SK-N-DZ (cell line): ENCODE measurements at regions not wholly inside any gene's neighbourhood (a gene's known extent, or its start where the extent isn't known, plus 50 kb on each side); places are given as distances from the start of the nearest gene placed in this dataset.
A peak's percentile ranks its signal among the peaks of the same experiment; 100 is the strongest.

Experiments used
- DNase-seq: peaks from one replicate; pipeline ENCODE4 v3.0.0-alpha.2; 2015; ENCODE audit warnings: low spot score

GRCh38 chr10:29151005-29151404 is 137.9 kb upstream of the LYZL1 start:
- no peak for DNase-seq

DNA sequence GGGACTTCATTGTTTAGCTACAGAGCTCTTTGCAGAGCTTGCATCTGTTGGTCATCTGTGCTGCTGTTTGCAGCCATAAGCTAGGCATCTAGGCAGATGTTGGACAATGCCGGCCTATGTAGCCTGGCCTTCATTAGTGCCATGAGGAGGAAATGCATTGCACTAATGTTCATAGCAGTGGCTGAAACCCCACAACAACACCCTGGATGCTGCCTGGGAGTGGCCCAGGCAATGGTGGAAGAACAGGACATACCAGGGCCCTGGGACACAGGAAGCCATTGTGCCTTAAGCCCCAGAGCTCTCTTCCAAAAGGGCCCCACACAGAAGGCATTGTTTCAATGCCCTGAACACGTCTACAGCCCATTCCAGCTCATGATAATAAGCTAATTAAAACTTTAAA is 131.5 kb upstream of the LYZL1 start:
- no peak for DNase-seq

GRCh38 chr10:29158066-29158465 is 130.8 kb upstream of the LYZL1 start:
- DNase-seq, result no peak

DNA sequence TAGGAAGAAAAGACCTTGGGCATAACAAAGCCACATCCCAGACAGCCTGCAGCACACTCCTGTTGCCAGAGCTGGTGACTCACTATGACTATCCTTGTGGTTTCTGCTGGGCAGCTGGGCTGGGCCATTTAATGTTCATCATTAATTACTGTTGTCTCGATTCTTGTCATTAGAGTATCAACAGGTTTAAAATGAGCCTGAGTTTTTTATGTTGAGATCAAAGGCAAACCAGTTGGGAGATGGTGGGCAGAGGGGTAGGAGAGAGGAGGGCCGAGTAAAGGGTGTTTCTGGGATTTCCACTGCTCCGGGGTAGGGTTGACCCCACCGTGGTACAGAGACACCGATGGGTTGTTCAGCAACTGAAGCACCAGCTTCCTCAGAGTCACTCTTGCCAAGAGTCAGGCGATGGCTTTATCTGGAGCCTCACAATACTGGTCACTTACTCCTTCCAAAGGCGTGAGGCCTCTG is 128.7 kb upstream of the LYZL1 start:
- DNase-seq, result no peak

DNA sequence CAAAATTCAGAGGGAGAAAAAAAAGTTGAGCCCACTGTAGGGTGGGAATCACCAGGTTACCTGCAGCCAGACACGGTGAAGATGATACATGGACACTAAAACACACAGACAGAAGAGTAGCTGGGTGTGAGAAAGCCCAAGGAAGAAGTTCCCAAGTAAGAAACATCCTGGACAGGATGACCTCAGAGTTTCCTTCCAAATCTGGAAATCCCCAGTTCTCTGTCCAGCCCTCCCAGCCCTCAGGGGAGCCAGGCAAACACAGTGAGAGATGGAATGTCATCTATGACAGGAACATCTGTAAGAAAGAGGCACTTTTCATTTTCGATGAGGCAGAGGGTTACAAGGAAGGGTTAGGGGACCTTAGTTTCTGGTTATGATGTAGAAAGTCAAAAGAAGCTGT is 125.1 kb upstream of the LYZL1 start:
- no peak for DNase-seq

- no peak for DNase-seq
These were observed 122.2 kb upstream of the LYZL1 start for GRCh38 chr10:29166713-29167112.

DNA sequence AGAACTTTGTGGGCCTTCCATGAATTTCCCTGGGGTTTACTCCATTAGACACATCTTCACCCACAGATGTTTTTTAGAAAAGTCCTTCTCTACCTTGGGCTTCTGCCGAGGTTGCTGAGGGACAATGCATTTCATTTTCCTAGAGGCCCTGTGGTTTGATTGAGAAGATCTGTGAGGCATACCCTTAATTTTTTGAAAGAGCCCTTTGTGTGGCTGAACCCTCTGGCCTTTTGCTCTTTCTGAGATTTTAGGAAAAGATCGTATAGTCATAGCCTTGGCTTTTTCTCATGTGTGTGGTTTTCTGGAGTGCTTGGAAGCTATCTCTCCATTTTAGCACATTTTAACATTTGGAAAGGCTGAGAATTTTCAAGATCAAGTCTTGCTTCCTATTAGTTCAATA is 119.8 kb upstream of the LYZL1 start:
- DNase-seq, result no peak

- no peak for DNase-seq
These were observed 117.2 kb upstream of the LYZL1 start for GRCh38 chr10:29171717-29172116.

GRCh38 chr10:29174389-29174788 is 114.5 kb upstream of the LYZL1 start:
- no peak for DNase-seq

- no peak for DNase-seq
These were observed 111.7 kb upstream of the LYZL1 start for GRCh38 chr10:29176845-29177832.

DNA sequence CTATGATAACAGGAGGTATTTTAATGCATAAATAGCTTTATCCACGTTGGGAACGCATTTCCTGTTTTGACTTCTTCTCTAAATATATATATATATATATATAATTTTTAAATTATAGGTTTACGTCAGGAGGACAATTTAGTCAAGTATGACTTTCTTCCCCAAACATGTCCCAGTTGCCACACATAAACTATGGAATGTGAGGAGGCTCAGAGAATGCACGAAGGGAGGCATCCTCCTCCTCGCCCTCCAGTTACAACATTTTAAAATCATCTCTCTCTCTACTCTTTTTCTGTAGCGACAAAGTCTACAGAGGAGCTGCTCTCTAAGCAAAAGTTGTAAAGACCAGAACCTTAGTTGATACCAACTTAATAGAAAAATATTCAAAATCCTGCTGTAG is 106.9 kb upstream of the LYZL1 start:
- DNase-seq, result no peak

DNA sequence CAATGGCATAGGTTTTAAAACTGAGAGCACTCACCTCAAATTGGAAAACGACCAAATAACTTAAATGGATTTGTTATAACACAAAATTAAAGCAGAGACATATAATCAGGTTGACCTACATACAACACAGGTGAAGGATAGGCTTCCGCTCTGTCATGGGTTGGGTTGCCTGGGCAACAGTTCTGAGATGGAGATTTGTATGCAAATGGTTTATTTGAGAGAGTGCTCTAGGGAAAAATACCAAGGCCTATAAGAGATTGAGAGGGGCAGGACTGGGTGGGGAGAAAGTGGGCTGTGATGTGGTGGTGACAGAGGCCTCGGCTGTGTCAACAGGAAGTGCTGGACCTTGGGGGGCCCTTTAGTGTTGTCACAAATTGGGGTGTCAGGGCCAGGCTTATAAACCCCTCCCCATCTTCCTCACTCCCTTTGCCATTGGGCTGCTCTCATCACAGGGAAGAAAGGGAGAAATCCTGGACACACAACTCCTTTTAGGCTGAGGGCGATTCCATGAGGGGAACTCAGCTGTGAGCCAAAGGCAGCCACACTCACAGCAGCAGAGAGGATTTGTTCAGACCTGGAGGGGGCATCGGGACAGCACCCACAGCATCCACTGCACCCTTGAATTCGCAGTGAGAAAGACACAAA is 105.4 kb upstream of the LYZL1 start:
- DNase-seq, result peak; percentile 13

DNA sequence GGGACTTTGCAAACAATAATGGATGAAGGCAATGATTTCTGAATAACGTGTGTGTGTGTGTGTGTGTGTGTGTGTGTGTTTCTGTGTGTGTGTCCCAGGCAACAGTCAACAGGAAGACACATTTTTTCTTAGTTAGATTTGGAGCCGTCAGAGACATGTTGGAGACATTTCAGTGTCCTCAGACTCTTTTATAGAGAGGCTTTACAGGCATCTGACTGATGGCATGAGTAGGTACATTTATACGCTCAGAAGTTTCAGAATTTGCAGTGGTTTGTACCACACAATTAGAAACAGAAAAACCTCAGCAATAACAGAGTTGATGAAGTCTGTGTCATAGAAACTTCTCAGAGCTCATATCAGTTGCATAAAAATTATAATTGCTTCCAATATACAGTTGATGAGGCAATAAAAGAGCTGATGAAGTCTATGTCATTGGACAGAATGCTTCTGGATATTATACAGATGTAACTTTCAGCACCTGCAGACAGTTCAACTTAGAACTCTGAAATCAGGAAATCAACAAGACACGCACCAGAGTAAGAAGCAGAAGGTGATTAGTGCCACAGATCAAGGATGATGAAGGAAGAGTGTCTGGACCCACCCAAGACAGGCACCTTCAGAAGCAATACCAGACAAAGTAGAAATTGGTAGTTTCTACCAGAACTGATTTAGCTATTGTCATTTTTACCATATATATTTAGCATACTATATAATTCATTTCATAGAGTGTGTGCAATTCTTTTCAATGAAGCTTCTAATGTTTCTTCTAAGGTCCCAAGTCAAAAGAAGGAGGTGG is 104.5 kb upstream of the LYZL1 start:
- DNase-seq, result no peak

GRCh38 chr10:29185050-29185449 is 103.8 kb upstream of the LYZL1 start:
- DNase-seq, result no peak

DNA sequence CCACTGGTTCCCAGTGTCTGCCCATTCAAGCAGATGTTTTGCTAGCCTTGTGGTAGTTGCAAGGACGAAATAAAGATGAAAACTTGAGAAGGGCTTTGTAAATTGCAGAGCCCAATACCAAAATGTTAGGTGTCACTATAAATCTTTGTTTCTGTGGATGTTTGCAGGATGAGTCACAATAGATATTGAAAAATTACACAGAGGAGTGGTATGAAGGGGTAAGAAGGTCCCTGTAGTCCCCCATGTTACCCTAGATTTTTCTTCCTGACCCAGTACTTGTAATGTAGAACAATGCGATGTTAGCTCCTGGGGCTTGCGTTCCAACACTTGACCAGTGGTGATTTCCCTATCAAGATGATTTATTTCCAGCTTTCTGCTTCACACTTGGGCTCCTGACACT is 102.6 kb upstream of the LYZL1 start:
- no peak for DNase-seq

GRCh38 chr10:29189256-29189655 is 99.6 kb upstream of the LYZL1 start:
- DNase-seq, result no peak

- DNase-seq, result no peak
These were observed 97.2 kb upstream of the LYZL1 start for GRCh38 chr10:29191674-29192073.

GRCh38 chr10:29199339-29199738 is 89.5 kb upstream of the LYZL1 start:
- DNase-seq, result peak; percentile 1

DNA sequence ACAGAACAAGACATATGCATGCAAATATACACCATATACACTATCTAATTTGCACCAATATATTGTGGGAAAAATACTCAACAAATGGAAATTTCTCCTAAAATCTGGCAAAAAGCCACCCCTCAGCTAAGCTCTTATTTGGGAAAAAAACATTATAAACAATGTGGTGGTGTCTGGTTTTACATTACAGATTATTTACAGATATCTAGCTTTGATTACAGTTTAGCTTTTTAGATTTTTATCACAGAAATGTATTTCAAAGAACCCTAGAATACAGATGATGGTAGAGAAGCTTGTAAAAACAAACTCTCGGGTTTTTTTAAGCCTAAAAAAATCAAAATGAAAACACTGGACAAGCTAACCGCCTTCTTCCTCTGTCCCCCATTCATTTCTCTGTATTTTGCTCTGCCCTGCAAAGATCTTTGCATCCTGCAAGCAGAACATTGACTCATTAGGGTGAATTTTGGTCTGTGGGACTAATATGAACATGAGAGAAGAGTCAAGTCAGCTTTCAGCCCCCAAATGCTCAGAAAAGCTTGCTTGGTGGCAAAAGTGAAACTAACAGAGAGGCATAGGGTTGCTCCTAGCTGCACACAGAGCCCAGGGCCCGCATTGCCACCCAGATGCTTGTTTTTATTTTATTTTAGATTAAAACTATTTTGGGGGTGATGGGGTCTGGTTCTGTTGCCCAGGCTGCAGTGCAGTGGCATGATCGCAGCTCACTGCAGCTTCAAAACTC is 88.8 kb upstream of the LYZL1 start:
- no peak for DNase-seq

DNA sequence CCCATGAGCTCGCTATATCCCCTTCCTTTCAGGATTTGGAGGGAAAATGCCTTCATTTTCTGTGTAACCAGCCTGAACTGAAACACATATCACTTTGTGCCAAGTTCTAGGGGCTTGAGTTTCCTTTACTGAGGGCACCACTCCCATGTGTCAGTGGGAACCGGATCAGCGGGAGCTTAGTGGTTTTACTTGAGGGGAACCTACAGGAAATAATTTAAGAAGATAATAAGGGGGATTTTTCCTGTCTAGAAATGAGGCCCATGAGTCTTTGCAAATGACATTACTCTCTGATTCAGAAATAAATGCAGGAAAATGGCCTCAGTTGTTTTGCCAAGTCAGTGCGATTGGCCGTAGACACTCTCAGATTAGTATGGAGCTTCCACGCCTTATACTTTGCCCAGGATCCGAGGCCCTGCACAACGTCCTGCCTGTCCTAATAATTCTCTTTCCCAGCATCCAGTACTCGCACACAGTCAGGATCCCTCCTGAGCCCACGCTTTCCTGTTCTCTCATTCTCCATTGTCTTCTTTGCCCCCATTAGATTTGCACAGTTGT is 86.4 kb upstream of the LYZL1 start:
- no peak for DNase-seq

GRCh38 chr10:29203432-29203831 is 85.4 kb upstream of the LYZL1 start:
- no peak for DNase-seq
